Pancreas (tissue), 10 donors: ENCODE measurements at regions not wholly inside any gene's neighbourhood (a gene's known extent, or its start where the extent isn't known, plus 50 kb on each side); places are given as distances from the start of the nearest gene placed in this dataset.

Experiments
- ATAC-seq, 4 donors: fragments of 200-7000 bp; cut with Tn5 transposase; one replicate each; pipeline versions ENCODE4 v1.8.0 to v1.9.1; 2020; ENCODE audit warnings: mild to moderate bottlenecking in 4 of 4, moderate library complexity in 4 of 4
- DNase-seq, 6 donors: peaks; one replicate each; pipeline ENCODE4 v3.0.0-alpha.2; 2020
- FAIRE-seq: peaks from 2 replicates; lab custom pipeline; 2012; peaks lifted over from hg19 to GRCh38; lab: Jason Lieb, UNC
- H3K27ac ChIP-seq, 4 donors: fragments of 200-600 bp; sonication (generic); 1 replicate in 3 of 4; 2 replicates in 1 of 4; pipeline versions ENCODE4 v1.5.0 to v1.8.0; 2020
- H3K27me3 ChIP-seq, 4 donors: fragments of 200-600 bp; one replicate each; pipeline ENCODE4 v1.8.0; 2021
- H3K36me3 ChIP-seq, 3 donors: fragments of 200-600 bp; sonication (generic) in 1 of 3; one replicate each; pipeline versions ENCODE4 v1.5.0 to v1.8.0; 2020 to 2021
- H3K4me1 ChIP-seq, 3 donors: fragments of 200-600 bp; one replicate each; pipeline ENCODE4 v1.8.0; 2021
- H3K4me3 ChIP-seq, 4 donors: fragments of 200-600 bp; sonication (generic) in 2 of 4; one replicate each; pipeline versions ENCODE4 v1.5.0 to v1.8.0; 2020 to 2021
- H3K9me3 ChIP-seq, 4 donors: fragments of 200-600 bp; one replicate each; pipeline ENCODE4 v1.8.0; 2021
- CTCF ChIP-seq, 4 donors: fragments of 200-600 bp; sonication (generic) in 3 of 4; IDR thresholded peaks; one replicate each; pipeline versions ENCODE4 v1.5.0 to v1.8.0; 2021; ENCODE audit warnings: antibody characterized with exemption in 4 of 4
- WGBS, 2 donors: extraction: QIAGEN DNeasy Blood & Tissue Kit; methylation state at CpG; one replicate each; pipeline ENCODE4 v1.1.7; 2013; 5-methylcytosine and 5-hydroxymethylcytosine counted together
- intact Hi-C, 3 donors: fragments of 100-400 bp; cut with DNase I; formaldehyde crosslinking; loops; one replicate each; pipeline versions ENCODE4 v1.11.1 to v1.14.2; 2022
- donor health status: healthy with polysubstance abuse.
- donor health status: DM: no; HTN: no; CAD: no; lungs with moderate emphysema.
- donor health status: DM: no; HTN: no; CAD: no.
- donor health status: control.
- donor health status: control.
- donor health status: Bipolar disorder and iron deficiency.
- donor health status: DM: yes; HTN: yes; CAD: no.
- donor health status: DM: no; HTN: no; CAD: no.
- donor health status: DM: no; HTN: no; CAD: no.
- donor health status: DM: yes; HTN: yes; CAD: no.

DNA sequence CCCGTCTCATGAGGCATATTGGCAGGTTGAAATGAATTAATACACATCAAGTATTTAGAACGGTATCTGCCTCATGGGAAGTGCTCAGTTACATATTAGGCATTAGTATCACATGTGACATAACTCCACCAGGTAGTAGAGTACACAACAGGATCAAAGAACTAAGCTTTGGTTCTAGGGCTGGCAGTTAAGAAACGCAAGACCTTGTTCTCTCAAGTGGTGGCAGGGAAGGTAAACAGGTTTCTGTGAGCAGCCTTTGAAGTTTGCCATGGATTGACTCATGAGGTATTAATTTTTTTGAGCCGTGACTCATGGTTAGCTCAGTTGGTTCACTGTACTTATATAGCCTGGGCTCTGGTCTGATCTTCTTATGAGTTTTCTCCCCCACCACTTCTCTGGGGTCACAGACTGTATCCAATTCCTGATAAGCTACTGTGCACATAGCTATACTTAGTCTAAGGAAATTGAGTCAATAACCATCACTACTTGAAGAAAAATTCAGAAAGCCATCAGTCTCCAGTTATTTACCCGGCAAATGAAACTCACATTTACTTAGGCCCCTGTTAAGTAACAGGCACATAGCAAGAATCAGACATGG, 155.6 kb upstream of the STT3B start:
- DNase-seq (peak in 2 of 6 donors; percentile 18 to 66), ATAC-seq (peak; percentile 85 to 98 (median 96)), FAIRE-seq (no peak)
- H3K27ac ChIP-seq: no peak overlapping the region
- H3K9me3 ChIP-seq: no peaks in the 10 kb centered on the region
- no peak for TF ChIP-seq CTCF (IDR thresholded peaks at IDR 0.05)
- H3K27me3 ChIP-seq: no peaks in the 10 kb centered on the region
- intact Hi-C loops: no loop called here
- no peaks in the 10 kb centered on the region for H3K4me1 ChIP-seq
- WGBS, 2 donors: 47 to 53% methylated on average over 5 of the region's 5 CpGs
- H3K4me3 ChIP-seq: no peak overlapping the region
- no peaks in the 10 kb centered on the region for H3K36me3 ChIP-seq

DNA sequence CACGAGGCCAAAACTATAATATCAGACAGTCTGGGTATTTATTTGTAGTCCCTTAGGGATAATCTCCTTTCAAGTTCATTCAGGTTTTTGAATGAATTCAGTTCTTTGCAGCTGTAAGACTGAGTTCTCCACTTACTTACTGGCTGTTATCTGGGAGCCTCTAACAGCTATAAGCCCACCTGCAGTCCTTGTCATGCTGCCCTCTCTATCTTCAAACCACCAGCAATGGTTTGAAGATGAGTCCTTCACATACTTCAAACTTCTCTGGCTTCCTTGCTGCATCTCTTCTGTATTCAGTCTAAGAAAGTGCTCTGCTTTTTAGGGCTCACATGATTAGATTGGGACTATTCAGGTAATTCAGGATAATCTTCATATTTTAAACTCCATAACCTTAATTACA, 154.5 kb upstream of the STT3B start:
- intact Hi-C loops: no loop called here
- Histone ChIP-seq H3K4me1 (no peaks in the 10 kb centered on the region), H3K4me3 (no peak overlapping the region), H3K27me3 (no peaks in the 10 kb centered on the region), H3K27ac (no peak overlapping the region), H3K9me3 (no peaks in the 10 kb centered on the region), H3K36me3 (no peaks in the 10 kb centered on the region)
- no peak for FAIRE-seq
- no peak for TF ChIP-seq CTCF (IDR thresholded peaks at IDR 0.05)
- no peak for ATAC-seq
- whole genome bisulfite sequencing, 2 donors: 81 to 94% methylated on average over 1 of the region's 1 CpG
- no peak for DNase-seq

- ATAC-seq (no peak), FAIRE-seq (no peak), DNase-seq (no peak)
- Histone ChIP-seq H3K36me3 (no peaks in the 10 kb centered on the region), H3K4me1 (no peaks in the 10 kb centered on the region), H3K4me3 (no peak overlapping the region), H3K9me3 (no peaks in the 10 kb centered on the region), H3K27me3 (no peaks in the 10 kb centered on the region), H3K27ac (no peak overlapping the region)
- intact Hi-C loops: no loop called here
- WGBS, 2 donors: 90 to 95% methylated on average over 2 of the region's 2 CpGs
- TF ChIP-seq CTCF (IDR thresholded peaks at IDR 0.05): no peak
Observed at GRCh38 chr3:31379598-31379997, 153.1 kb upstream of the STT3B start.

DNA sequence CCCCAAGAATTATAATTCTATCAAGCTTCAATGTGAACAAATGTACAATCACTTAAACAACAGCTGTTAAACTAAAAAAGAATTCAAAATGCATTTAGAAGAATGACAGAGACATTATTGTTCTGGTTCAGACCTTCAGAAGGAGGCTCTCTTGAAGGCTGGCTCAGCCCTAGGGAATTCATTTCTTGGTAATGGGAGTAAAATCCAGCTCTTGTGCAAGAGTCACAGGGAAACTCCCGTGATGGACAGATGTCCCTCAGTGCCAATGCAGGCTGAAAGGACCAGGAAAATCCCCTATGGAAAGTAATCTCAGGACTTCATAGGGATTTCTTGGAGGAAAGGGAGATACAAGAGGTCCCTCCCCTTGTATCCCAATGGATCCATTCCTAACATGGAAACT, 149.9 kb upstream of the STT3B start:
- FAIRE-seq: no peak
- no peak for ATAC-seq
- intact Hi-C loops: no loop called here
- Histone ChIP-seq H3K4me3 (no peak overlapping the region), H3K9me3 (no peaks in the 10 kb centered on the region), H3K4me1 (no peaks in the 10 kb centered on the region), H3K27me3 (no peaks in the 10 kb centered on the region), H3K36me3 (no peaks in the 10 kb centered on the region), H3K27ac (no peak overlapping the region)
- no peak for TF ChIP-seq CTCF (IDR thresholded peaks at IDR 0.05)
- WGBS, 2 donors: 72 to 84% methylated on average over 1 of the region's 1 CpG
- DNase-seq: no peak

DNA sequence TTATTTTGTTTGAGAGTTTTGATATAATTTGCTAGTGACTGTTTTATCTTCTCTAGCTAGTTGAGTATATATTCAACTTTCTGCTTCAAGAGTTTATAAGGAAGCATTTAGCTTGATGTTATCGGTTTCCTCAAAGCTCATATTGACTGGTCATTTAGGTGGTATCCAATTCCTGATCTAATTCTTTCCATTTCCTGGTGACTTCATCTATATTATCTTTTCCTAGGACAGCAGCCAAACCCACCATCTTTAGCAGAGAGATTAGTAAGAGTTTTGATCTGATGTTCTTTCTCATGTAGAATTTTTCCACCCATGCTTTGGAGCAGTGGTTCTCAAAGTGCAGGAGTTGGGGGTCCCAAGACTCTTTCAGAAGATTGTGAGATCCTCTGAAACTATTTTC, 148.6 kb upstream of the STT3B start:
- 91 to 92% methylated on average over 1 of the region's 1 CpG for WGBS, 2 donors
- TF ChIP-seq CTCF (IDR thresholded peaks at IDR 0.05): no peak
- DNase-seq (no peak), FAIRE-seq (no peak), ATAC-seq (no peak)
- Histone ChIP-seq H3K4me3 (no peak overlapping the region), H3K27ac (no peak overlapping the region), H3K9me3 (no peaks in the 10 kb centered on the region), H3K36me3 (no peaks in the 10 kb centered on the region), H3K4me1 (no peaks in the 10 kb centered on the region), H3K27me3 (no peaks in the 10 kb centered on the region)
- intact Hi-C loops: no loop called here
